Upper lobe of right lung (tissue), 1 donor: ENCODE measurements at regions not wholly inside any gene's neighbourhood (a gene's known extent, or its start where the extent isn't known, plus 50 kb on each side); places are given as distances from the start of the nearest gene placed in this dataset.

Experiments
- ATAC-seq: fragments of 200-7000 bp; cut with Tn5 transposase; one replicate; pipeline ENCODE4 v1.9.1; 2020; ENCODE audit warnings: mild to moderate bottlenecking, moderate library complexity
- DNase-seq: peaks from one replicate; pipeline ENCODE4 v3.0.0-alpha.2; 2020
- H3K27ac ChIP-seq: fragments of 200-600 bp; one replicate; pipeline ENCODE4 v1.8.0; 2022
- H3K27me3 ChIP-seq: fragments of 200-600 bp; one replicate; pipeline ENCODE4 v1.8.0; 2022; ENCODE audit warnings: mild to moderate bottlenecking
- H3K36me3 ChIP-seq: fragments of 200-600 bp; one replicate; pipeline ENCODE4 v1.8.0; 2022
- H3K4me1 ChIP-seq: fragments of 200-600 bp; one replicate; pipeline ENCODE4 v1.8.0; 2022
- H3K4me3 ChIP-seq: fragments of 200-600 bp; one replicate; pipeline ENCODE4 v1.8.0; 2022; ENCODE audit warnings: mild to moderate bottlenecking
- H3K9me3 ChIP-seq: fragments of 200-600 bp; one replicate; pipeline ENCODE4 v1.8.0; 2022
- CTCF ChIP-seq: fragments of 200-600 bp; IDR thresholded peaks from one replicate; pipeline ENCODE4 v1.8.0; 2022; ENCODE audit warnings: antibody characterized with exemption
- intact Hi-C: fragments of 100-400 bp; cut with DNase I; formaldehyde crosslinking; loops from one replicate; pipeline ENCODE4 v1.11.0; 2022
- donor health status: DM: no; HTN: yes; CAD: no; lungs with severe emphysema.

- H3K9me3 ChIP-seq: no peaks in the 10 kb centered on the region
- no peaks in the 10 kb centered on the region for H3K36me3 ChIP-seq
- TF ChIP-seq CTCF: no peak
- no peak overlapping the region for H3K27ac ChIP-seq
- ATAC-seq (no peak), DNase-seq (no peak)
- intact Hi-C loops: no loop called here
- no peaks in the 10 kb centered on the region for H3K4me1 ChIP-seq
- H3K27me3 ChIP-seq: no peaks in the 10 kb centered on the region
- no peak overlapping the region for H3K4me3 ChIP-seq
These were observed 543.1 kb upstream of the RGMA start for GRCh38 chr15:93631958-93632618.

- DNase-seq (no peak), ATAC-seq (no peak)
- intact Hi-C loops: no loop called here
- TF ChIP-seq CTCF: no peak
- H3K4me3 ChIP-seq: no peak overlapping the region
- no peaks in the 10 kb centered on the region for H3K36me3 ChIP-seq
- H3K9me3 ChIP-seq: no peaks in the 10 kb centered on the region
- no peaks in the 10 kb centered on the region for H3K4me1 ChIP-seq
- peaks cover 9% of the 10 kb centered on the region for H3K27me3 ChIP-seq
- H3K27ac ChIP-seq: no peak overlapping the region
These were observed 530.6 kb upstream of the RGMA start for GRCh38 chr15:93619597-93619996.

- intact Hi-C loops: no loop called here
- Histone ChIP-seq H3K4me3 (no peak overlapping the region), H3K27me3 (peaks cover 6% of the 10 kb centered on the region), H3K27ac (no peak overlapping the region), H3K4me1 (no peaks in the 10 kb centered on the region), H3K9me3 (no peaks in the 10 kb centered on the region), H3K36me3 (no peaks in the 10 kb centered on the region)
- TF ChIP-seq CTCF: no peak
- no peak for DNase-seq
- no peak for ATAC-seq
These were observed 528.4 kb upstream of the RGMA start for GRCh38 chr15:93617443-93617842.

GRCh38 chr15:93614386-93615104, 525.5 kb upstream of the RGMA start:
- ATAC-seq (no peak), DNase-seq (no peak)
- intact Hi-C loops: no loop called here
- H3K9me3 ChIP-seq: no peaks in the 10 kb centered on the region
- H3K4me3 ChIP-seq: no peak overlapping the region
- H3K27me3 ChIP-seq: peaks cover 5% of the 10 kb centered on the region
- TF ChIP-seq CTCF: no peak
- no peaks in the 10 kb centered on the region for H3K36me3 ChIP-seq
- H3K27ac ChIP-seq: no peak overlapping the region
- H3K4me1 ChIP-seq: no peaks in the 10 kb centered on the region

- no peaks in the 10 kb centered on the region for H3K27me3 ChIP-seq
- no peak for DNase-seq
- H3K4me3 ChIP-seq: no peak overlapping the region
- intact Hi-C loops: no loop called here
- H3K36me3 ChIP-seq: no peaks in the 10 kb centered on the region
- TF ChIP-seq CTCF: no peak
- no peaks in the 10 kb centered on the region for H3K4me1 ChIP-seq
- ATAC-seq: no peak
- no peaks in the 10 kb centered on the region for H3K9me3 ChIP-seq
- H3K27ac ChIP-seq: no peak overlapping the region
These were observed 524.4 kb upstream of the RGMA start for GRCh38 chr15:93613386-93613785.
